Gastrocnemius medialis (tissue), 4 donors: ENCODE measurements at regions not wholly inside any gene's neighbourhood (a gene's known extent, or its start where the extent isn't known, plus 50 kb on each side); places are given as distances from the start of the nearest gene placed in this dataset.

ENCODE experiments used
- ATAC-seq, 2 donors: fragments of 150-250 bp; one replicate each; pipeline ENCODE4 v1.9.1; 2016
- DNase-seq, 2 donors: peaks; one replicate each; pipeline ENCODE4 v3.0.0-alpha.2; 2019
- H3K27ac ChIP-seq, 4 donors: fragments of 200-600 bp; sonication (generic); 1 replicate in 1 of 4; 2 replicates in 3 of 4; pipeline ENCODE4 v1.5.1; 2016 to 2018; ENCODE audit warnings: mild to moderate bottlenecking in 2 of 4, moderate library complexity in 1 of 4
- H3K27me3 ChIP-seq, 3 donors: fragments of 200-600 bp; sonication (generic) in 2 of 3; 1 replicate in 1 of 3; 2 replicates in 2 of 3; pipeline versions ENCODE4 v1.5.1 to v1.6.0; 2016 to 2019; ENCODE audit warnings: mild to moderate bottlenecking in 1 of 3, moderate library complexity in 1 of 3
- H3K36me3 ChIP-seq, 2 donors: fragments of 200-600 bp; sonication (generic) in 1 of 2; one replicate each; pipeline ENCODE4 v1.5.1; 2017 to 2018
- H3K4me1 ChIP-seq, 2 donors: fragments of 200-600 bp; sonication (generic) in 1 of 2; one replicate each; pipeline ENCODE4 v1.5.1; 2016 to 2017; ENCODE audit warnings: mild to moderate bottlenecking in 2 of 2
- H3K4me3 ChIP-seq, 4 donors: fragments of 200-600 bp; sonication (generic) in 3 of 4; 1 replicate in 1 of 4; 2 replicates in 3 of 4; pipeline ENCODE4 v1.5.1; 2016 to 2019; ENCODE audit warnings: mild to moderate bottlenecking in 2 of 4
- H3K9me3 ChIP-seq, 3 donors: fragments of 200-600 bp; sonication (generic) in 2 of 3; 1 replicate in 1 of 3; 2 replicates in 2 of 3; pipeline ENCODE4 v1.5.1; 2016 to 2019
- CTCF ChIP-seq, 5 experiments: fragments of 450-650 bp in 3 of 5; fragments of 200-600 bp in 2 of 5; sonication (generic) in 2 of 5; IDR thresholded peaks in 4 of 5; conservative IDR thresholded peaks in 1 of 5; 1 replicate in 4 of 5; 2 replicates in 1 of 5; pipeline ENCODE4 v1.5.1; 2016 to 2019; ENCODE audit warnings: antibody characterized with exemption in 5 of 5, mild to moderate bottlenecking in 3 of 5, moderate library complexity in 3 of 5
- POLR2A ChIP-seq, 2 donors: fragments of 450-650 bp; IDR thresholded peaks; one replicate each; pipeline ENCODE4 v1.6.1; 2017; ENCODE audit warnings: antibody characterized with exemption in 2 of 2, mild to moderate bottlenecking in 2 of 2, moderate library complexity in 2 of 2
- in situ Hi-C, 4 donors: fragments of 200-750 bp; cut with MboI; loops; one replicate each; pipeline versions ENCODE4 v1.15.0 to v1.8.0; 2017; ENCODE audit warnings: low sequenced_read_pairs in 4 of 4
- intact Hi-C: fragments of 100-400 bp; cut with DNase I; formaldehyde crosslinking; loops from one replicate; pipeline ENCODE4 v1.15.1; 2023; ENCODE audit warnings: low total_unique reads

GRCh38 chr21:15135867-15136629, 71.2 kb upstream of the NRIP1 start:
- H3K27ac ChIP-seq: no peak overlapping the region
- in situ Hi-C loops (loop anchor here in 1 of 4 donors (25.0 kb wide), 1 partner anchor 351 kb away; no protein-coding TSS in a partner anchor), intact Hi-C loops (no loop called here)
- H3K9me3 ChIP-seq: no peaks in the 10 kb centered on the region
- DNase-seq (no peak), ATAC-seq (no peak)
- no peaks in the 10 kb centered on the region for H3K27me3 ChIP-seq
- H3K4me1 ChIP-seq: peaks cover 34 to 39% of the 10 kb centered on the region in 2 donors
- TF ChIP-seq CTCF (IDR thresholded peaks at IDR 0.05 in 4 of 5, conservative IDR thresholded peaks at IDR 0.05 in 1 of 5) (no peak), POLR2A (IDR thresholded peaks at IDR 0.05) (no peak)
- H3K36me3 ChIP-seq: no peaks in the 10 kb centered on the region
- no peak overlapping the region for H3K4me3 ChIP-seq

GRCh38 chr21:15138490-15138889, 73.7 kb upstream of the NRIP1 start:
- in situ Hi-C loops (loop anchor here in 1 of 4 donors (25.0 kb wide), 1 partner anchor 349 kb away; no protein-coding TSS in a partner anchor), intact Hi-C loops (no loop called here)
- ATAC-seq (peak in 1 of 2 donors; percentile 68), DNase-seq (peak in 1 of 2 donors; percentile 31)
- H3K4me3 ChIP-seq: no peak overlapping the region
- no peaks in the 10 kb centered on the region for H3K36me3 ChIP-seq
- TF ChIP-seq POLR2A (IDR thresholded peaks at IDR 0.05) (no peak), CTCF (IDR thresholded peaks at IDR 0.05 in 4 of 5, conservative IDR thresholded peaks at IDR 0.05 in 1 of 5) (no peak)
- no peaks in the 10 kb centered on the region for H3K27me3 ChIP-seq
- H3K4me1 ChIP-seq: peaks cover 39 to 47% of the 10 kb centered on the region in 2 donors
- H3K27ac ChIP-seq: no peak overlapping the region
- no peaks in the 10 kb centered on the region for H3K9me3 ChIP-seq

- no peak for ATAC-seq
- H3K4me1 ChIP-seq: peaks cover 43 to 48% of the 10 kb centered on the region in 2 donors
- no peaks in the 10 kb centered on the region for H3K27me3 ChIP-seq
- H3K4me3 ChIP-seq: no peak overlapping the region
- intact Hi-C loops (no loop called here), in situ Hi-C loops (loop anchor here in 1 of 4 donors (25.0 kb wide), 1 partner anchor 347 kb away; no protein-coding TSS in a partner anchor)
- H3K36me3 ChIP-seq: no peaks in the 10 kb centered on the region
- no peaks in the 10 kb centered on the region for H3K9me3 ChIP-seq
- no peak overlapping the region for H3K27ac ChIP-seq
- no peak for DNase-seq
- TF ChIP-seq CTCF (IDR thresholded peaks at IDR 0.05 in 4 of 5, conservative IDR thresholded peaks at IDR 0.05 in 1 of 5) (no peak), POLR2A (IDR thresholded peaks at IDR 0.05) (no peak)
Observed at GRCh38 chr21:15139898-15140297, 75.1 kb upstream of the NRIP1 start.

- DNase-seq: no peak
- Histone ChIP-seq H3K27ac (no peak overlapping the region), H3K9me3 (no peaks in the 10 kb centered on the region), H3K4me1 (peaks cover 43 to 48% of the 10 kb centered on the region in 2 donors), H3K27me3 (no peaks in the 10 kb centered on the region), H3K4me3 (no peak overlapping the region), H3K36me3 (no peaks in the 10 kb centered on the region)
- intact Hi-C loops (no loop called here), in situ Hi-C loops (loop anchor here in 1 of 4 donors (25.0 kb wide), 1 partner anchor 347 kb away; no protein-coding TSS in a partner anchor)
- no peak for TF ChIP-seq POLR2A (IDR thresholded peaks at IDR 0.05)
- no peak for TF ChIP-seq CTCF (IDR thresholded peaks at IDR 0.05 in 4 of 5, conservative IDR thresholded peaks at IDR 0.05 in 1 of 5)
- ATAC-seq: no peak
Observed at GRCh38 chr21:15140321-15141019, 75.7 kb upstream of the NRIP1 start.
